Lower leg skin (tissue), 4 donors: ENCODE measurements at regions not wholly inside any gene's neighbourhood (a gene's known extent, or its start where the extent isn't known, plus 50 kb on each side); places are given as distances from the start of the nearest gene placed in this dataset.

Experiments
- DNase-seq, 2 donors: peaks; one replicate each; pipeline ENCODE4 v3.0.0-alpha.2; 2019; ENCODE audit warnings: low spot score in 2 of 2
- H3K4me3 ChIP-seq: fragments of 200-600 bp; sonication (generic); 2 replicates; pipeline ENCODE4 v1.5.1; 2017; ENCODE audit warnings: mild to moderate bottlenecking, low read depth; ENCODE audit not compliant: poor library complexity, severe bottlenecking
- CTCF ChIP-seq, 3 donors: fragments of 450-650 bp; IDR thresholded peaks; one replicate each; pipeline ENCODE4 v1.5.1; 2016; ENCODE audit warnings: antibody characterized with exemption in 3 of 3, mild to moderate bottlenecking in 3 of 3, moderate library complexity in 2 of 3
- POLR2A ChIP-seq, 2 donors: fragments of 450-650 bp; IDR thresholded peaks; one replicate each; pipeline ENCODE4 v1.6.1; 2016 to 2017; ENCODE audit warnings: antibody characterized with exemption in 2 of 2, mild to moderate bottlenecking in 1 of 2, moderate library complexity in 1 of 2
- WGBS, 2 donors: methylation state at CpG; one replicate each; pipeline ENCODE4 v1.1.5; 2018; 5-methylcytosine and 5-hydroxymethylcytosine counted together
- intact Hi-C: fragments of 100-400 bp; cut with DNase I; formaldehyde crosslinking; loops from one replicate; pipeline ENCODE4 v1.15.0; 2023; ENCODE audit warnings: low total_unique reads

- no peak for TF ChIP-seq CTCF (IDR thresholded peaks at IDR 0.05)
- H3K4me3 ChIP-seq, result no peak overlapping the region
- intact Hi-C loops, result no loop called here
- 53 to 54% methylated on average over 3 of the region's 3 CpGs for WGBS, 2 donors
- no peak for DNase-seq
These were observed 633.0 kb downstream of the TLL1 start for GRCh38 chr4:166506051-166506450.

GRCh38 chr4:166512267-166512666, 639.2 kb downstream of the TLL1 start:
- TF ChIP-seq CTCF (IDR thresholded peaks at IDR 0.05) (no peak), POLR2A (IDR thresholded peaks at IDR 0.05) (no peak)
- no peak for DNase-seq
- intact Hi-C loops, result no loop called here
- WGBS, 2 donors, result 85 to 86% methylated on average over 5 of the region's 5 CpGs
- no peak overlapping the region for H3K4me3 ChIP-seq

GRCh38 chr4:166518315-166518714, 645.3 kb downstream of the TLL1 start:
- intact Hi-C loops, result no loop called here
- WGBS, 2 donors, result 81 to 89% methylated on average over 2 of the region's 2 CpGs
- no peak for TF ChIP-seq CTCF (IDR thresholded peaks at IDR 0.05)
- no peak for TF ChIP-seq POLR2A (IDR thresholded peaks at IDR 0.05)
- no peak for DNase-seq
- H3K4me3 ChIP-seq, result no peak overlapping the region

GRCh38 chr4:166518776-166519175, 645.7 kb downstream of the TLL1 start:
- no peak overlapping the region for H3K4me3 ChIP-seq
- TF ChIP-seq POLR2A (IDR thresholded peaks at IDR 0.05) (no peak), CTCF (IDR thresholded peaks at IDR 0.05) (no peak)
- WGBS, 2 donors, result 47 to 51% methylated on average over 3 of the region's 3 CpGs
- DNase-seq, result no peak
- intact Hi-C loops, result no loop called here

- DNase-seq, result no peak
- no peak for TF ChIP-seq CTCF (IDR thresholded peaks at IDR 0.05)
- no peak for TF ChIP-seq POLR2A (IDR thresholded peaks at IDR 0.05)
- H3K4me3 ChIP-seq, result no peak overlapping the region
- 88 to 90% methylated on average over 5 of the region's 5 CpGs for WGBS, 2 donors
- intact Hi-C loops, result no loop called here
These were observed 646.7 kb downstream of the TLL1 start for GRCh38 chr4:166519774-166520173.

- intact Hi-C loops, result no loop called here
- TF ChIP-seq CTCF (IDR thresholded peaks at IDR 0.05), result no peak
- no peak for TF ChIP-seq POLR2A (IDR thresholded peaks at IDR 0.05)
- 49 to 61% methylated on average over 3 of the region's 3 CpGs for WGBS, 2 donors
- no peak overlapping the region for H3K4me3 ChIP-seq
- DNase-seq, result no peak
These were observed 654.5 kb downstream of the TLL1 start for GRCh38 chr4:166527500-166527899.
